Suprapubic skin (tissue), 4 donors: ENCODE measurements at regions not wholly inside any gene's neighbourhood (a gene's known extent, or its start where the extent isn't known, plus 50 kb on each side); places are given as distances from the start of the nearest gene placed in this dataset.

Experiments
- POLR2A ChIP-seq, 2 donors: fragments of 450-650 bp; IDR thresholded peaks; one replicate each; pipeline ENCODE4 v1.6.1; 2017; ENCODE audit warnings: antibody characterized with exemption in 2 of 2, mild to moderate bottlenecking in 2 of 2, moderate library complexity in 2 of 2
- POLR2AphosphoS5 ChIP-seq, 3 donors: sonication (generic); formaldehyde crosslinking; IDR thresholded peaks; one replicate each; pipeline ENCODE4 v1.6.1; 2017; ENCODE audit warnings: antibody characterized with exemption in 3 of 3
- TF ChIP-seq, protein P1 (sequence below), 2 donors: fragments of 200-600 bp in 1 of 2; fragments of 450-650 bp in 1 of 2; sonication (generic) in 1 of 2; IDR thresholded peaks; one replicate each; pipeline ENCODE4 v1.5.1; 2016 to 2019; ENCODE audit warnings: antibody characterized with exemption in 2 of 2, mild to moderate bottlenecking in 1 of 2, moderate library complexity in 1 of 2

DNA sequence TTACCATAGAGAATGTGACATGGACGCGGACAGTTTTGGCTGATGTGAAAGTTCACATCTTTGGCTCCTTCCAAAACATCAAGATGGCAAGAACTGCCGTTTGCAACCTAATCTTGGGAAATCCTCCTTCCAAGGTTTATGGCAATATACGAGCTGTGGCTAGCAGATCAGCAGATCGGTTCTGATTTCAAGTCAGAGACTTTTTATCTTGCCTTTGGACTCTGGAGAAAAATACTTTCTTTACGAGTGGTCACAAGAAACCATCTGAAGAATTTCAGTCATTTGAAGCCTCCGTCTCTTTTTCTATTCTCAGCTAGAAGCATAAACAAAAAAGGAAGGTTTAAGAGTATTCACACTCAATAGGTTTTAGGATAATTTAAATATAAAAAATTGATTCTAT, 153.5 kb upstream of the MEIS2 start:
- TF ChIP-seq POLR2AphosphoS5 (IDR thresholded peaks at IDR 0.05) (no peak), POLR2A (IDR thresholded peaks at IDR 0.05) (no peak)
- TF ChIP-seq, protein P1, sequence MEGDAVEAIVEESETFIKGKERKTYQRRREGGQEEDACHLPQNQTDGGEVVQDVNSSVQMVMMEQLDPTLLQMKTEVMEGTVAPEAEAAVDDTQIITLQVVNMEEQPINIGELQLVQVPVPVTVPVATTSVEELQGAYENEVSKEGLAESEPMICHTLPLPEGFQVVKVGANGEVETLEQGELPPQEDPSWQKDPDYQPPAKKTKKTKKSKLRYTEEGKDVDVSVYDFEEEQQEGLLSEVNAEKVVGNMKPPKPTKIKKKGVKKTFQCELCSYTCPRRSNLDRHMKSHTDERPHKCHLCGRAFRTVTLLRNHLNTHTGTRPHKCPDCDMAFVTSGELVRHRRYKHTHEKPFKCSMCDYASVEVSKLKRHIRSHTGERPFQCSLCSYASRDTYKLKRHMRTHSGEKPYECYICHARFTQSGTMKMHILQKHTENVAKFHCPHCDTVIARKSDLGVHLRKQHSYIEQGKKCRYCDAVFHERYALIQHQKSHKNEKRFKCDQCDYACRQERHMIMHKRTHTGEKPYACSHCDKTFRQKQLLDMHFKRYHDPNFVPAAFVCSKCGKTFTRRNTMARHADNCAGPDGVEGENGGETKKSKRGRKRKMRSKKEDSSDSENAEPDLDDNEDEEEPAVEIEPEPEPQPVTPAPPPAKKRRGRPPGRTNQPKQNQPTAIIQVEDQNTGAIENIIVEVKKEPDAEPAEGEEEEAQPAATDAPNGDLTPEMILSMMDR (IDR thresholded peaks at IDR 0.05), result no peak
